Common myeloid progenitor, CD34-positive (primary cell): ENCODE measurements at regions not wholly inside any gene's neighbourhood (a gene's known extent, or its start where the extent isn't known, plus 50 kb on each side); places are given as distances from the start of the nearest gene placed in this dataset.
A peak's percentile ranks its signal among the peaks of the same experiment; 100 is the strongest.

ENCODE experiments used
- CTCF ChIA-PET: fragments of 350-600 bp; sonication (Branson Sonifier 250); formaldehyde crosslinking; loops from one replicate; lab custom pipeline; 2021; ENCODE audit warnings: antibody characterized with exemption; lab: Charles Lee
- POLR2A ChIA-PET: fragments of 350-600 bp; sonication (Branson Sonifier 250); formaldehyde crosslinking; loops from one replicate; lab custom pipeline; 2021; ENCODE audit warnings: antibody characterized with exemption; lab: Charles Lee
- DNase-seq, 3 donors: peaks; one replicate each; pipeline versions ENCODE4 v3.0.0 to v3.0.0-alpha.2; 2013
- H3K27ac ChIP-seq, 2 experiments: 1 replicate in 1 of 2; 2 replicates in 1 of 2; pipeline ENCODE4 v1.7.0; 2013; ENCODE audit warnings: inconsistent platforms in 2 of 2, low read length in 2 of 2, mild to moderate bottlenecking in 2 of 2, low read depth in 1 of 2, moderate library complexity in 1 of 2; ENCODE audit not compliant: severe bottlenecking in 2 of 2, insufficient read depth in 1 of 2, poor library complexity in 1 of 2
- H3K27me3 ChIP-seq, 5 experiments: replicated peaks in 2 of 5; 1 replicate in 3 of 5; 2 replicates in 2 of 5; pipeline versions ENCODE4 v1.6.1 to v1.7.0; 2013; ENCODE audit warnings: low read length in 4 of 5, mild to moderate bottlenecking in 2 of 5, moderate library complexity in 2 of 5, inconsistent platforms in 1 of 5; ENCODE audit not compliant: insufficient read depth in 5 of 5, control insufficient read depth in 4 of 5
- H3K36me3 ChIP-seq, 4 experiments: 1 replicate in 2 of 4; 2 replicates in 2 of 4; pipeline versions ENCODE4 v1.6.1 to v1.7.0; 2013; ENCODE audit warnings: low read length in 3 of 4, control low read depth in 1 of 4, mild to moderate bottlenecking in 1 of 4; ENCODE audit not compliant: control insufficient read depth in 4 of 4, insufficient read depth in 4 of 4
- H3K4me1 ChIP-seq, 4 experiments: 1 replicate in 3 of 4; 2 replicates in 1 of 4; pipeline versions ENCODE4 v1.6.1 to v1.7.1; 2013; ENCODE audit warnings: low read length in 3 of 4, mild to moderate bottlenecking in 3 of 4, control low read depth in 1 of 4, inconsistent platforms in 1 of 4, moderate library complexity in 1 of 4; ENCODE audit not compliant: control insufficient read depth in 4 of 4, insufficient read depth in 4 of 4; ENCODE audit errors: control extremely low read depth in 1 of 4
- H3K4me3 ChIP-seq, 7 experiments: 1 replicate in 4 of 7; 2 replicates in 3 of 7; pipeline versions ENCODE4 v1.5.1 to v1.7.0; 2013; ENCODE audit warnings: mild to moderate bottlenecking in 7 of 7, low read length in 6 of 7, moderate library complexity in 6 of 7, inconsistent platforms in 2 of 7, low read depth in 2 of 7, control low read depth in 1 of 7; ENCODE audit not compliant: insufficient read depth in 4 of 7, control insufficient read depth in 1 of 7; ENCODE audit errors: extremely low read depth in 1 of 7
- H3K9me3 ChIP-seq, 5 experiments: 1 replicate in 4 of 5; 2 replicates in 1 of 5; pipeline versions ENCODE4 v1.6.1 to v1.7.1; 2013; ENCODE audit warnings: low read length in 4 of 5, mild to moderate bottlenecking in 2 of 5, inconsistent platforms in 1 of 5, low read depth in 1 of 5, moderate library complexity in 1 of 5; ENCODE audit not compliant: control insufficient read depth in 4 of 5, insufficient read depth in 2 of 5; ENCODE audit errors: control extremely low read depth in 1 of 5
- WGBS: methylation state at CpG from one replicate; pipeline ENCODE4 v1.1.5; 2013; ENCODE audit not compliant: insufficient coverage; 5-methylcytosine and 5-hydroxymethylcytosine counted together

GRCh38 chr17:79391376-79392233 lies 219.2 kb downstream of the RBFOX3 start:
- Histone ChIP-seq H3K27ac (no peak overlapping the region), H3K36me3 (no peaks in the 10 kb centered on the region), H3K27me3 (peaks cover 0 to 85% (median 11%) of the 10 kb centered on the region in 5 experiments), H3K4me1 (no peaks in the 10 kb centered on the region), H3K9me3 (peaks cover 0 to 6% (median 0%) of the 10 kb centered on the region in 5 experiments), H3K4me3 (no peak overlapping the region)
- DNase-seq, result peak; percentile 62 to 72 (median 68)
- ChIA-PET POLR2A (no interaction called here), CTCF (interaction anchor here (0.7 to 10.3 kb wide), 22 partner anchors 8 to 364 kb away, joined by 3 to 136 read pairs (median 4); no protein-coding TSS in a partner anchor)
- 19% methylated on average over 28 of the region's 31 CpGs for WGBS

- CTCF ChIA-PET, result interaction anchor here (0.6 to 10.3 kb wide), 4 partner anchors 15 to 355 kb away, joined by 3 to 136 read pairs (median 42); no protein-coding TSS in a partner anchor
- WGBS, result 92% methylated on average over 15 of the region's 19 CpGs
- no peaks in the 10 kb centered on the region for H3K36me3 ChIP-seq
These were observed 221.0 kb downstream of the RBFOX3 start for GRCh38 chr17:79389896-79390295.

DNA sequence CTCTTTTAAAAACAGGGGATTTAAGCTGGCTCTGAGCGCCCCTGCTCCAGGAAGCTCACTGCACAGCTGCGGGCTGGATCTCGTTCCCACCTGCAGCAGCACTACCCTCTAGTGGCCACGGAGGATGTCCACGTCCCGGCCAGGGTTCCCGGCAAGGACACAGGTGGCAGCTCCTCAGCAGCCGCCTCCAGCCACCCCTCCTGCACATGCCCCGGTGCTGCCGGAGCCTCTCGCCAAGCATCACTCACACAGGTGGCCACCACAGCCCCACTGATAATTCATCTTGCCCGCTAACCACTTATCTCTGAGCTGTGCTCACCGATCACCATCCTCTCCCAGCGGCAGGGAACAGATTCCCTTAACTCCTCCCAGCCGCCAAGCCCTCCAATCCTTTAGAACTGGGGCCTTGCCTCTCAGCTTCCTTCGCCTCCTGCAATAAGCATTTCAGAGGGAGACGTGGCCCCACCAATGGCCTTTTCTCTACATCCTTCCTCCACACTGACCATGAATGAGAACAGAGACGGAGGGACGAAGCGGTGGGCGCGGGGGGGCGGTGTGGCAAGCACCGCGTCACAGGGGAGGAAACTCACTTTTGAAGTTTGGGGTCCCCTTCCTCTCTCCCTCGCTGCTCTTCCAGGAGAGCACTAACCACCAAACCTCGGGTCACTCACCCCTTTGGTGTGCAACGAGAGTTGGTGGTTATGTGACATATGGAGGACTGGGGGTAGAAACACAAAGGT lies 222.1 kb downstream of the RBFOX3 start:
- CTCF ChIA-PET, result interaction anchor here (0.5 to 10.3 kb wide), 12 partner anchors 8 to 352 kb away, joined by 3 to 136 read pairs (median 4); no protein-coding TSS in a partner anchor
- peaks cover 0 to 76% (median 11%) of the 10 kb centered on the region in 5 experiments for H3K27me3 ChIP-seq
- 61% methylated on average over 11 of the region's 28 CpGs for WGBS
- DNase-seq, result peak; percentile 31 to 63 (median 59)
- H3K4me3 ChIP-seq, result no peak overlapping the region
- H3K9me3 ChIP-seq, result peaks cover 0 to 6% (median 0%) of the 10 kb centered on the region in 5 experiments
- POLR2A ChIA-PET, result interaction anchor here (0.6 kb wide), 1 partner anchor 202 kb away, joined by 4 read pairs; no protein-coding TSS in a partner anchor
- H3K36me3 ChIP-seq, result no peaks in the 10 kb centered on the region
- no peak overlapping the region for H3K27ac ChIP-seq
- H3K4me1 ChIP-seq, result no peaks in the 10 kb centered on the region

More at GRCh38 chr17:79389896-79390295, 221.0 kb downstream of the RBFOX3 start:
- Histone ChIP-seq H3K27me3 (peaks cover 0 to 74% (median 11%) of the 10 kb centered on the region in 5 experiments), H3K4me1 (no peaks in the 10 kb centered on the region), H3K4me3 (no peak overlapping the region), H3K9me3 (peaks cover 0 to 6% (median 0%) of the 10 kb centered on the region in 5 experiments), H3K27ac (no peak overlapping the region)
- POLR2A ChIA-PET, result no interaction called here
- DNase-seq, result no peak

DNA sequence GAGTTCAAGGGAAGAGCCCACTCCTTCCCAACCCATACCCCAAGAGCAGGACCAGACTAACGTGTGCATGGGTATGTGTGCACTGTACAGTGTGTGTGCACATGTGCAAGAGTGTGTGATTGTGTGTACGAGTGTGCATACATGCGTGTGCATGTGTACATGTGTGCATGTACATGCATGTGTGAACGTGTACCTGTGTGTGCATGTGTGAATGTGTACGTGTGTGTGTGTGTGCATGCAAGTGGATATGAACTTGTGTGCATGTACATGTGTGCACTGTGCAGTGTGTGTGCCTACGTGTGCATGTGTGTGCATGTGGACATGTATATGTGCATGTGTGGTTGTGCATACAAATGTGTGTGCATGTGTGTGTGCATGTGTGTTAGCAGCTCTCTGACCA lies 223.1 kb downstream of the RBFOX3 start:
- Histone ChIP-seq H3K27me3 (peaks cover 0 to 80% (median 10%) of the 10 kb centered on the region in 5 experiments), H3K4me1 (no peaks in the 10 kb centered on the region), H3K4me3 (no peak overlapping the region), H3K27ac (no peak overlapping the region), H3K36me3 (no peaks in the 10 kb centered on the region), H3K9me3 (peaks cover 0 to 4% (median 0%) of the 10 kb centered on the region in 5 experiments)
- 86% methylated on average over 5 of the region's 6 CpGs for WGBS
- ChIA-PET POLR2A (no interaction called here), CTCF (interaction anchor here (0.5 to 10.3 kb wide), 10 partner anchors 8 to 351 kb away, joined by 3 to 136 read pairs (median 4); no protein-coding TSS in a partner anchor)
- DNase-seq, result no peak

DNA sequence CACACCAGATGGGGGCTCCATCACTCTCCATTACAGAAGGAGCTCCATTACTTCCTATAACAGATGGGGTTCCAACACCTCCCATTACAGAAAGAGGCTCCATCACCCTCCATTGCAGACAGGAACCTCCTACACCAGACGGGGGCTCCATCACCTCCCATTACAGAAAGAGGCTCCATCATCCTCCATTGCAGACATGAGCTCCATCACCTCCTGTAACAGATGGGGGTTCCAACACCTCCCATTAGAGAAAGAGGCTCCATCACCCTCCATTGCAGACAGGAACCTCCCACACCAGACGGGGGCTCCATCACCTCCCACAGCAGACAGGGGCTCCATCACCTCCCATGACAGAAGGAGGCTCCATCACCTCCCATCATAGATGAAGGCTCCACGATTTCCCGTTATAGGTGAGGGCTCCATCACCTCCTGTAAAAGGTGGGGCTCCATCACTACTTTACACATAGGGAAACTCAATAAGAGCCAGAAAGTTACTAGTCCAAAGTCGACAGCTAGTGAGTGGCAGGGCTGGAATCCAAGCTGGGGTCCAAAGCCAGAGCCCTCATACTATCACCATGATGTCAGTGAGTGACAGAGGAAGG lies 224.8 kb downstream of the RBFOX3 start:
- no peak for DNase-seq
- H3K4me3 ChIP-seq, result no peak overlapping the region

GRCh38 chr17:79382313-79382712 lies 228.5 kb downstream of the RBFOX3 start:
- H3K27ac ChIP-seq, result no peak overlapping the region
- POLR2A ChIA-PET, result no interaction called here
- CTCF ChIA-PET, result interaction anchor here (0.7 kb wide), 1 partner anchor 354 kb away, joined by 4 read pairs; no protein-coding TSS in a partner anchor
- H3K36me3 ChIP-seq, result no peaks in the 10 kb centered on the region
- H3K4me1 ChIP-seq, result no peaks in the 10 kb centered on the region
- no peak overlapping the region for H3K4me3 ChIP-seq
- no peak for DNase-seq
- WGBS, result 94% methylated on average over 8 of the region's 9 CpGs
- H3K9me3 ChIP-seq, result no peaks in the 10 kb centered on the region
- peaks cover 0 to 76% (median 7%) of the 10 kb centered on the region in 5 experiments for H3K27me3 ChIP-seq

More for the DNA sequence above, 224.8 kb downstream of the RBFOX3 start:
- Histone ChIP-seq H3K36me3 (no peaks in the 10 kb centered on the region), H3K9me3 (no peaks in the 10 kb centered on the region), H3K4me1 (no peaks in the 10 kb centered on the region), H3K27ac (no peak overlapping the region), H3K27me3 (peaks cover 0 to 80% (median 7%) of the 10 kb centered on the region in 5 experiments)
- POLR2A ChIA-PET, result no interaction called here
- CTCF ChIA-PET, result interaction anchor here (0.7 to 1.2 kb wide), 6 partner anchors 11 to 321 kb away, joined by 3 to 5 read pairs (median 4); no protein-coding TSS in a partner anchor
- WGBS, result 91% methylated on average over 5 of the region's 5 CpGs
